ENCODE measurements at regions not wholly inside any gene's neighbourhood (a gene's known extent, or its start where the extent isn't known, plus 50 kb on each side); places are given as distances from the start of the nearest gene placed in this dataset.

GRCh38 chr5:167889276-167889675, 402.2 kb upstream of the WWC1 start:
- H4K20me1 ChIP-seq (ENCODE audit: low read depth, low read length): no peaks in the 10 kb centered on the region
- H3K36me3 ChIP-seq (ENCODE audit: low read length): no peaks in the 10 kb centered on the region
- H3K9me3 ChIP-seq (ENCODE audit: insufficient read depth, low read length): no peaks in the 10 kb centered on the region
- no peak overlapping the region for H3K9ac ChIP-seq (ENCODE audit: low read length)
- H3K4me3 ChIP-seq (ENCODE audit: insufficient read depth, low read length, poor library complexity, severe bottlenecking): no peak overlapping the region
- H3F3A ChIP-seq (ENCODE audit: insufficient read depth): no peaks in the 10 kb centered on the region
- H3K9me2 ChIP-seq (replicated peaks; ENCODE audit: insufficient read depth, low read length): no peaks in the 10 kb centered on the region
- H3K4me2 ChIP-seq (ENCODE audit: low read depth, low read length, poor library complexity, severe bottlenecking): no peak overlapping the region
- no peak overlapping the region for H2AFZ ChIP-seq (ENCODE audit: low read depth, low read length, severe bottlenecking)
- no peaks in the 10 kb centered on the region for H3K27me3 ChIP-seq (ENCODE audit: low read length)
- no peaks in the 10 kb centered on the region for H3K79me2 ChIP-seq (ENCODE audit: insufficient read depth, low read length)
- H3K27ac ChIP-seq (ENCODE audit: low read depth, low read length): no peak overlapping the region
- TF ChIP-seq CTCF (IDR thresholded peaks at IDR 0.05; ENCODE audit: insufficient read depth, low read length, poor library complexity, severe bottlenecking) (no peak), EZH2phosphoT487 (conservative IDR thresholded peaks at IDR 0.05; ENCODE audit: low read length) (no peak)

GRCh38 chr5:167892352-167893115, 398.9 kb upstream of the WWC1 start:
- Histone ChIP-seq H3K9me3 (ENCODE audit: insufficient read depth, low read length) (no peaks in the 10 kb centered on the region), H2AFZ (ENCODE audit: low read depth, low read length, severe bottlenecking) (no peak overlapping the region), H4K20me1 (ENCODE audit: low read depth, low read length) (no peaks in the 10 kb centered on the region), H3K9ac (ENCODE audit: low read length) (no peak overlapping the region), H3K4me3 (ENCODE audit: insufficient read depth, low read length, poor library complexity, severe bottlenecking) (no peak overlapping the region), H3K79me2 (ENCODE audit: insufficient read depth, low read length) (no peaks in the 10 kb centered on the region), H3F3A (ENCODE audit: insufficient read depth) (no peaks in the 10 kb centered on the region), H3K27me3 (ENCODE audit: low read length) (no peaks in the 10 kb centered on the region), H3K27ac (ENCODE audit: low read depth, low read length) (no peak overlapping the region), H3K36me3 (ENCODE audit: low read length) (no peaks in the 10 kb centered on the region), H3K4me2 (ENCODE audit: low read depth, low read length, poor library complexity, severe bottlenecking) (no peak overlapping the region), H3K9me2 (replicated peaks; ENCODE audit: insufficient read depth, low read length) (no peaks in the 10 kb centered on the region)
- TF ChIP-seq CTCF (IDR thresholded peaks at IDR 0.05; ENCODE audit: insufficient read depth, low read length, poor library complexity, severe bottlenecking) (no peak), EZH2phosphoT487 (conservative IDR thresholded peaks at IDR 0.05; ENCODE audit: low read length) (no peak)

GRCh38 chr5:167893271-167893670, 398.2 kb upstream of the WWC1 start:
- H3K9ac ChIP-seq (ENCODE audit: low read length): no peak overlapping the region
- no peak for TF ChIP-seq EZH2phosphoT487 (conservative IDR thresholded peaks at IDR 0.05; ENCODE audit: low read length)
- no peak for TF ChIP-seq CTCF (IDR thresholded peaks at IDR 0.05; ENCODE audit: insufficient read depth, low read length, poor library complexity, severe bottlenecking)
- no peaks in the 10 kb centered on the region for H3K9me3 ChIP-seq (ENCODE audit: insufficient read depth, low read length)
- no peaks in the 10 kb centered on the region for H3K27me3 ChIP-seq (ENCODE audit: low read length)
- H4K20me1 ChIP-seq (ENCODE audit: low read depth, low read length): no peaks in the 10 kb centered on the region
- no peak overlapping the region for H3K4me2 ChIP-seq (ENCODE audit: low read depth, low read length, poor library complexity, severe bottlenecking)
- H3K27ac ChIP-seq (ENCODE audit: low read depth, low read length): no peak overlapping the region
- H3K79me2 ChIP-seq (ENCODE audit: insufficient read depth, low read length): no peaks in the 10 kb centered on the region
- H3K36me3 ChIP-seq (ENCODE audit: low read length): no peaks in the 10 kb centered on the region
- H2AFZ ChIP-seq (ENCODE audit: low read depth, low read length, severe bottlenecking): no peak overlapping the region
- no peaks in the 10 kb centered on the region for H3K9me2 ChIP-seq (replicated peaks; ENCODE audit: insufficient read depth, low read length)
- H3K4me3 ChIP-seq (ENCODE audit: insufficient read depth, low read length, poor library complexity, severe bottlenecking): no peak overlapping the region
- no peaks in the 10 kb centered on the region for H3F3A ChIP-seq (ENCODE audit: insufficient read depth)

Data from SU-DHL-6 (cell line).